ENCODE measurements at regions not wholly inside any gene's neighbourhood (a gene's known extent, or its start where the extent isn't known, plus 50 kb on each side); places are given as distances from the start of the nearest gene placed in this dataset.
"Not testable (repeated sequence)": the region's sequence is repeated elsewhere in the genome, so short reads cannot be mapped to it uniquely, and the experiment has no call there.

DNA sequence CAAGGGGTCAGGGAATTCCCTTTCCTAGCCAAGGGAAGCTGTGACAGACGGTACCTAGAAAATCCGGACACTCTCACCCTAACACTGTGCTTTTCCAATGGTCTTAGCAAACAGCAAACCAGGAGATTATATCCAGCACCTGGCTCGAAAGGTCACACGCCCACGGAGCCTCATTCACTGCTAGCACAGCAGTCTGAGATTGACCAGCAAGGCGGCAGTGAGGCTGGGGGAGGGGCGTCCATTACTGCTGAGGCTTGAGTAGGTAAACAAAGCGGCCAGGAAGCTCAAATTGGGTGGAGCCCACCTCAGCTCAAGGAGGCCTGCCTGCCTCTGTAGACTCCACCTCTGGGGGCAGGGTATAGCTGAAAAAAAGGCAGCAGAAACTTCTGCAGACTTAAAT, 447.3 kb downstream of the RSL24D1 start:
- DNase-seq (ENCODE audit: low spot score) = not testable (repeated sequence)

DNA sequence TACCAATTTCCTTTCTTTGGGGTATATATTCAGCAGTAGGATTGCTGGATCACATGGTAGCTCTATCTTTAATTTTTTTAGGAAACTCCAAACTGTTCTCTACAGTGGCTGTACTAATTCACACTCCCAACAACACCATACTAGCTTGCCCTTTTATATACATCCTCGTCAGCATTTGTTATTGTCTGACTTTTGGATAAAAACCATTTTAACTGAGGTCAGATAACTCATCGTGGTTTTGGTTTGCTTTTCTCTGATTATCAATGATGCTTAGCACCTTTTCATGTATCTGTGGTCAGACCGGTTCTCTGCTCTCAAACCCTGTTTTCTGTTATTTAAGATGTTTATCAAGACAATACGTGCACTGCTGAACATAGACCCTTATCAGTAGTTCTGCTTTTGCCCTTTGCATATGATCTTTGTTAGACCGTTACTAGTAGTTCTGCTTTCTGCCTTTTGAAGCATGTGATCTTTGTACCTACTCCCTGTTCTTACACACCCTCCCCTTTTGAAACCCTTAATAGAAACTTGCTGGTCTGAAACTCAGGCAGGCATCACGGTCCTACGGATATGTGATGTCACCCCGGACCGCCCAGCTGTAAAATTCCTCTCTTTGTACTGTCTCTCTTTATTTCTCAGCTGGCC, 474.3 kb downstream of the RSL24D1 start:
- DNase-seq (ENCODE audit: low spot score) = no peak

DNA sequence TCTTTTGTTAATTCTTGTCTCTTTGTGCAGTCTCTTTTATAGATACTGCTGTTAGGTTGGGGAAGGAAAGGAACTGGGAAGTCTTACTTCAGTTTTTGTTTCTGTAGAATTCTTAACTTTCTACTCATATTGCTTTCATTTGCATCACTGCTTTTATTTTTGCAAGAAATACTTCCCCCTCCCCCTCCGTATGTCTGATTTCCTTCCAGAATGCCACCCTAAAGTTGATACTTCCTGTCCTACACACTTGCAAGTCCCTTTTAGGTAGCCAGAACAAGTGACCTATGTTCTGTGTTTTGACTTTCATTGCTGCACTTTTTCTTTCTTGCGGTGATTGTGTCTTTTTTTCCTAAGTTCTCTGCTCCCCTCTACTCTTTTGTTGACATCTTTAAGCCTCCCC, 477.4 kb downstream of the RSL24D1 start:
- no peak for DNase-seq (ENCODE audit: low spot score)

DNA sequence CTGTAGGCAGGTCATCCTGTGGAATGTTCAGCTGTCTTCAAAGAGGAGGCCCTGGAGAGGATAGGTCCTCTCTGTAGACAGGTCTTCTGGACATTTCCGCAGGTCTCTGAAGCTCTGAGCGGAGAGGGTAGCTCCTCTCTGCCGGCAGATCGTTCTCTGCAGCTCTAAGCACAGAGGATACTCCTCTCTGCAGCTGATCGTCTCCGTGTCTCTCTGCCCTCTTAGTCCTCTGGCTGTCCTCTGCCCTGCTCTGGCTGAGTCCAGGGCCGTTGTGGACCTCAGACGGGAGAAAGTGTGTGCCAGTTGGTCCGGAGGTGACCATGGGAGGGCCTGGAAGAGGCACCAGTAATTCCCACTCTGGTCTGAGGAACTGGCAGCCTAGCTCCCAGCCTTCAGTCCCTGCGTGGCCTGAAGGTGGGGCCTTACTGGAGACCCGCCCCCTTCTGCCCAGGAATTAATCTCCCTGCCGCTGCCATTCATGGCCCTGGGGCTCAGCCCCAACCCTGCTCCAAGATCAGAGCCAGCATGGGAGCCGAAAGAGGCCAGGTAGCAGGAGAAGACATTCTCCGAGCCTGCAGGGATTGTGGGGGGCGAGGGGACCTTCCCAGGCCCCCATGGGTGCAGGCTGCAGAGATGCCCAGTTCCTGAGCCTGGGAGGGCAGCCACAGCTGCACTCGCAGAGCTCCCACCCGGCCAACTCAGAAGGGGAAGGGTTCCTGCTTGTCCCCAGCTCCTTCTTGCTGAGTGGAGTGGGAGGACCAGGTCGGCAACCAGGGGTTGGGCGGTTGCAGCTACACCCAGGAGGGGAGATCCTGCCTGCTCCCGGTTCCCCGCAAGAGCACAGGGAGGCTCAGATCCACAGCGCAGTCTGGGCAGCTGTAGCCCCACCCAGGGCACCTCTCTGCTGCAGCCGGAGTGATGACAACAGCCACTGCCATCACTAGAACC, 488.7 kb downstream of the RSL24D1 start:
- no peak for DNase-seq (ENCODE audit: low spot score)

DNA sequence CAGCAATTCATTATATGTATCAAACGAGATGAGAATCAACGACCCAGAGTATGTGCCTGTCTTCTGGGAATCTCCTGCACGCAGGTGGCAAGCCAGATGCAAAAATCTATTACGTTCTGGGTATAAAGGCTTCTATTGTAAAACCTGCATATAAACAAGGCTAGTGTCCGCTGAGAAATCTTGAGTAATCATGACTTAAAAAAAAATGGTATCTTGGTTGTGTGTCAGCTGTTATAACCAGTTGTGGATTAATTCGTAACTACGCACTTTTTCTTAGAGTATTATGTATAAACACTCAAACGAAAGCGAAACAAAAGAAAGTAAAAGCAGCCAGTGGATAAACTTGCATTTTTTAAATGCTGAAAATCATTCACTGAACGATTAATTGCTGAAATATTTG, 509.1 kb downstream of the RSL24D1 start:
- DNase-seq (ENCODE audit: low spot score) = no peak

All from ureter (tissue), 1 donor.